ENCODE measurements at regions not wholly inside any gene's neighbourhood (a gene's known extent, or its start where the extent isn't known, plus 50 kb on each side); places are given as distances from the start of the nearest gene placed in this dataset.
"Not testable (repeated sequence)": the region's sequence is repeated elsewhere in the genome, so short reads cannot be mapped to it uniquely, and the experiment has no call there.

GRCh38 chr1:112817555-112818373, 102.6 kb upstream of the PPM1J start:
- DNase-seq = no peak
- in situ Hi-C loops (cut with HindIII; ENCODE audit: low pct_ligation_motif_present, low sequenced_read_pairs) = no loop called here
- Histone ChIP-seq H3K27me3 (replicated peaks) (no peaks in the 10 kb centered on the region), H3K36me3 (replicated peaks) (no peaks in the 10 kb centered on the region), H3K27ac (no peak overlapping the region), H3K4me3 (ENCODE audit: low read depth, low read length) (no peak overlapping the region)
- no peak for TF ChIP-seq CTCF (IDR thresholded peaks at IDR 0.05; ENCODE audit: low read depth, low read length, missing control alignments)

- H3K27ac ChIP-seq = no peak overlapping the region
- DNase-seq = no peak
- TF ChIP-seq CTCF (IDR thresholded peaks at IDR 0.05; ENCODE audit: low read depth, low read length, missing control alignments) = no peak
- no peak overlapping the region for H3K4me3 ChIP-seq (ENCODE audit: low read depth, low read length)
- H3K27me3 ChIP-seq (replicated peaks) = no peaks in the 10 kb centered on the region
- in situ Hi-C loops (cut with HindIII; ENCODE audit: low pct_ligation_motif_present, low sequenced_read_pairs) = no loop called here
- no peaks in the 10 kb centered on the region for H3K36me3 ChIP-seq (replicated peaks)
These were observed 100.2 kb upstream of the PPM1J start for GRCh38 chr1:112815376-112815775.

GRCh38 chr1:112814645-112815044, 99.5 kb upstream of the PPM1J start:
- DNase-seq; in situ Hi-C loops (cut with HindIII; ENCODE audit: low pct_ligation_motif_present, low sequenced_read_pairs); H3K4me3 ChIP-seq (ENCODE audit: low read depth, low read length); H3K27ac ChIP-seq; H3K27me3 ChIP-seq (replicated peaks); H3K36me3 ChIP-seq (replicated peaks): not testable (repeated sequence)

- Histone ChIP-seq H3K27me3 (replicated peaks) (peaks cover 2% of the 10 kb centered on the region), H3K4me3 (ENCODE audit: low read depth, low read length) (no peak overlapping the region), H3K36me3 (replicated peaks) (no peaks in the 10 kb centered on the region), H3K27ac (no peak overlapping the region)
- in situ Hi-C loops (cut with HindIII; ENCODE audit: low pct_ligation_motif_present, low sequenced_read_pairs) = no loop called here
- TF ChIP-seq CTCF (IDR thresholded peaks at IDR 0.05; ENCODE audit: low read depth, low read length, missing control alignments) = peak; percentile 97
- DNase-seq = peak; percentile 67
These were observed 93.9 kb upstream of the PPM1J start for GRCh38 chr1:112808861-112809684.

- peaks cover 2% of the 10 kb centered on the region for H3K27me3 ChIP-seq (replicated peaks)
- no peak overlapping the region for H3K4me3 ChIP-seq (ENCODE audit: low read depth, low read length)
- no peak overlapping the region for H3K27ac ChIP-seq
- TF ChIP-seq CTCF (IDR thresholded peaks at IDR 0.05; ENCODE audit: low read depth, low read length, missing control alignments) = no peak
- H3K36me3 ChIP-seq (replicated peaks) = no peaks in the 10 kb centered on the region
- in situ Hi-C loops (cut with HindIII; ENCODE audit: low pct_ligation_motif_present, low sequenced_read_pairs) = no loop called here
- DNase-seq = no peak
These were observed 92.9 kb upstream of the PPM1J start for GRCh38 chr1:112807999-112808398.

GRCh38 chr1:112807117-112807516, 92.0 kb upstream of the PPM1J start:
- Histone ChIP-seq H3K4me3 (ENCODE audit: low read depth, low read length) (no peak overlapping the region), H3K27me3 (replicated peaks) (peaks cover 2% of the 10 kb centered on the region), H3K36me3 (replicated peaks) (no peaks in the 10 kb centered on the region), H3K27ac (no peak overlapping the region)
- in situ Hi-C loops (cut with HindIII; ENCODE audit: low pct_ligation_motif_present, low sequenced_read_pairs) = no loop called here
- no peak for DNase-seq
- no peak for TF ChIP-seq CTCF (IDR thresholded peaks at IDR 0.05; ENCODE audit: low read depth, low read length, missing control alignments)

Measured in brain microvascular endothelial cell (primary cell).